GM19467 (cell line): ENCODE measurements at regions not wholly inside any gene's neighbourhood (a gene's known extent, or its start where the extent isn't known, plus 50 kb on each side); places are given as distances from the start of the nearest gene placed in this dataset.

Experiments used
- ATAC-seq: cut with Tn5 transposase; IDR thresholded peaks from one replicate; pipeline ENCODE4 v1.9.1; 2021; ENCODE audit warnings: mild to moderate bottlenecking, moderate library complexity; ENCODE audit not compliant: unreplicated experiment

- ATAC-seq, result no peak
Observed at GRCh38 chr6:134866563-134866962, 83.3 kb downstream of the ALDH8A1 start.

GRCh38 chr6:134864558-134864957, 85.3 kb downstream of the ALDH8A1 start:
- ATAC-seq, result no peak

- no peak for ATAC-seq
Observed at GRCh38 chr6:134863763-134864510, 86.0 kb downstream of the ALDH8A1 start.

DNA sequence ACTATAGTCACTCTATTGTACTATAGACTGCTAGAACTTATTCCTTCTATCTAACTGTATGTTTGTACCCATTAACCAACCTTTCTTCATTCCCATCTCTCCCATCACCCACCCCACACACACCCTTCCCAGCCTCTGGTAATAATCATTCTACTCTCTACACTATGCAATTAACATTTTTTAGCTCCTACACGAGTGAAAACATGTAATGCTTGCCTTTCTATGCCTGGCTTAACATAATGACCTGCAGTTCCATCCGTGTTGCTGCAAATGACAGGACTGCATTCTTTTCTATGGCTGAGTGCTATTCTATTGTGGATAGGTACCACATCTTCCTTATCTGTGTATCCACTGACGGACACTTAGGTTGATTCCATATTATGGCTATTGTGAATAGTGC, 95.5 kb downstream of the ALDH8A1 start:
- ATAC-seq, result no peak

DNA sequence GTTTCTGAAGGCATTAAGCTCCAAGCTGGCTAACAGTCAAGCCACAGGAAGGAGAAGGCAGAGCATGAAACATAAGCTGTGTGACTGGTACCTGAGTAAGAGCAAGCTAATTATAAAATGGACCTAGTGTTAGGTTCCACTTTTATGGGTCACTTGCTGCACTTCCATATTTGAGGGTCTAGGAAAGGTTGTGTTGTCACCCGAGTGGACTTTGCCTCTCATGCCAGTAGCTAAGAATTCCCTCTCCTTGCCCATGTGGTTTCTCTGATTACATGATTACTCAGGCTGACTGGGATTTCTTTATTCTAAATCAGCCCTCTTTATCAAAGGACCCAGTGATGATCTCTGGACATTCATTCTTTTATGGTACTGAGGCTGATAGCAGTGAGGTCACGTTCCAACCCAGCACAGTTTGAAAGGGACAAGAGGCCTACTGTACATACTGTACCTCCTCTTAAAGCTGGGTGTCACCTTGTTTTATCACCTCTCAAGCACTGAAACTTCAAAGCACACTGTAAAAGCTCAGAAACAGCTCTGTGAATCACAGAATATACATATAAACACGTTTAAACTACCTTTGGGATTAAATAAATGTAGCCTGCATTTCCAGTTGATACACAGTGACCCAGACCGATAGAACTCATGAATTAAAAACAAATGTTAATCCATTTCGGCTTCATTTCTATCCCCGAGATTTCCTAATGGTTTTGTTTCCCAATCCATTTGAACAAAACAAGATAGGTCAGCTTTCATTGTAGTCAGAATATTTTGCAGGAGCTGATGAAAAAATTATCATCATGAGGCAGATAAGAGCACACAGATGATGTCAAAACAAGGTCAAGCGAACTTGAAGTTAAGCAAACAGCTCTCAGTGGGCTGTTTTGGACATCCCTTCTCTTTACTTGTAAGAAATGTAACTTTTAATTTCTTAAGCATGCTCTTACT, 96.5 kb downstream of the ALDH8A1 start:
- ATAC-seq, result no peak

DNA sequence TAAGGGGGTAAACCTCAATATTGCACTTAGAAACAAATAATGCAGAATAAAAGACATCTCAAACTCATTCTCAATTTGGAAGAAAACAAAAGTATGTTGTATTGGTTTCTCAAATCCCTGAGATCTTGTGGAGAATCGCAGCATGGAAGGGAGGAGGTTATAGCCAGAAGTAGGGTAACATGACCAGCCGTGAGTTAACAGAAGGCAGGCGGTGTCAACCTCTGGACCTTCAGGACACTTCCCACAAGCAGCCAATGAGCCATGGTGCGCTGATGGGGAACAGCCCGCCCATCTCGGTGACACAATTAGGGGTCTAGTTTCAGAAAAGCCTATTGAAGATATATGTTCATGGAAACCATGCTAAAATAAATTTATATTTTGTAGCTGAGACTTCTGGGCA, 98.4 kb downstream of the ALDH8A1 start:
- no peak for ATAC-seq

DNA sequence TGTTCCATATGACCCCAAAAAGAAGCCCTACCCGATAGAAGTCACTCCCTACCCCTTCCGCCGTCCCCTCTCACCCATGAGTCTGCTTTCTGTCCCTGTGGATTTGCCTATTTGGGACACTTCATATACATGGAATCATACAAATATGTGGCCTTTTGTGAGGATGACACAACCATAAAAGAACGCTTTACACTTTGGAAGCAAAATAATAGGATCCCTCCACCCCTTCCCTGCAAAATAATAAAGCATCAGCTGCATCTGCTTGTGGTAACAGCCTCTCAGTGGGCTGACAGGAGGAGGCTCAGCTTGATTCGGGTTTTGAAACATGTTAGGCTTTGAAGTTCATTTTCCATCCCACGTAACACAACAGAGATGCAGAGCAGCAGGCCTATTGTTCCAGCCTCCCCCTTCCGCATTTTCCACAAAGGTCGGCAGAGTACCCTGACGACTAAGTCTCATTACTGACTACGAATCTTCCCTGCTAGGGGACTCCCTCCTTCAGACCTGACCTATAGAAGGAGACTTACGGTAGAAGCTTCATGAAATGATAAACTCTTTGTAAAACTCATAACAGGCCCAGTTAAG, 99.1 kb downstream of the ALDH8A1 start:
- no peak for ATAC-seq

- ATAC-seq, result no peak
Observed at GRCh38 chr6:134849920-134850447, 99.9 kb downstream of the ALDH8A1 start.

- no peak for ATAC-seq
Observed at GRCh38 chr6:134848076-134848475, 101.8 kb downstream of the ALDH8A1 start.

- ATAC-seq, result no peak
Observed at GRCh38 chr6:134846865-134847264, 103.0 kb downstream of the ALDH8A1 start.

- ATAC-seq, result no peak
Observed at GRCh38 chr6:134846031-134846430, 103.9 kb downstream of the ALDH8A1 start.

DNA sequence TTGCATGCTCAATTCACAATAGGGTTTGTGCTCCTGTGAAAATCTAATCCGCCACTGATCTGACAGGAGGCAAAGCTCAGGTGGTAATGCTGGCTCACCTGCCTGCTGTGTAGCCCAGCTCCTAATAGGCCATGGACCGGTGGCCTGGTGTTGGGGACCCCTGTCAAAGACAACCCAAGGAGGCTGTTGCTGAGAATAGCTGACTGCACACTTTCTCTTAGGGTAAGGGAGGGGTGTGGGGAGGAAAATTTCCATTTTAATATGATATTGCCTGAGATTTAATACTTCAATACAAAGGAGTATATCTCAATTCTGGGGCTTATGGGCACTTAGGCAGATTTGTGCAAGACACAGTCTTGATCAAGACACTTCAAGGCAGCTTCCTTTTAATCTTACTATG, 105.8 kb downstream of the ALDH8A1 start:
- no peak for ATAC-seq

DNA sequence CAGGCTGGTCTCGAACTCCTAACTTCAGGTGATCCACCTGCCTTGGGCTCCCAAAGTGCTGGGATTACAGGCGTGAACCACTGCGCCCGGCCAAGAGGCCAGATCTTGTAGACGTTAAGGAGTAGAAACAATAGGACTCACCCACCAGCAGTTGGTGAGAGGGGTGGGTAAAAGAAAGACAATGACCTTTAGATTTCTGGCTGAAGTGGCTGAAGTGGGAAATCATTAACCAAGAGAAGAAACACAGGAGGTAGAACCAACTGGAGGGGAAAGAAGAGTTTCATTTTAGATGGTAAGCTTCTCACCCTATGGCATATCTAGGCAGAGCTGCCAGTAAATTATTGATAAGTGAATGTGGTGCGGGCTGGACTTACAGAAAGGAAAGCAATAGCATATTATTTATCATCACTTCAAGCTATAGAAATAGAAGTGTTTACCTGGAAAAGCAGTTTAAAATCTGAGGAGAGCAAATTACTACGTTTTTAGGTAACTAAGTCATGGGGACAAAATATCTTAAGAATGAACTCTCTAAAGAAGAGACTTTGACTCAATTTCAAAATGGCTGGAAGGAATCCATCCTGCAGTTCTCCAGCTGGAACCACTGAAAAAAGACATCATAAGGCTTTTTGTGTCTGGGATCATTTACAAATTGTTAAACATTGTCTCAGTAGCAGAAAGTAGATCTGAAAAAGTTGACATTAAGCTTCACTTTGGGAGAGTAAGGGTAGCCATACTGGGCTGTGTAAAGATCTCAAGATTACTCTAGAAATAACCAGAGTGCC, 109.6 kb downstream of the ALDH8A1 start:
- ATAC-seq, result peak; percentile 77

DNA sequence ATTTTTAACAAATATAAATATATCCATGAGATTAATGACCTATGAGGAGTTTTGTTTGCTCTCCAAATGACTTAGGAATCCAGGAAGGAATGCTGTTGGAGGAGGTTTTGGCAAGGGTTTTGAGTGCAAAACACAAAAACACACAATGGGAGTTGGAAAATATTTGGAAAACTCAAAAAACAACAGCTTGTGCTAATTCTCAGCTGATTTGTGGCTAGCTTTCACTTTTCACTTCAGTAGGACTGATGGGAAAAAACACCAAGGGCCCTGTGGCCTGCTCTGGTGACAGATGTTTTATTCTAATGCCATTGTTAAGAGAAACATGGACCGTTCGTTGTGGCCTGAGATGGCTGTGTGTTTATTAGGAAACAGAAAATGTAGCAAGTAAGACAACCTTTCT, 113.9 kb downstream of the ALDH8A1 start:
- no peak for ATAC-seq

- no peak for ATAC-seq
Observed at GRCh38 chr6:134830940-134831339, 119.0 kb downstream of the ALDH8A1 start.

DNA sequence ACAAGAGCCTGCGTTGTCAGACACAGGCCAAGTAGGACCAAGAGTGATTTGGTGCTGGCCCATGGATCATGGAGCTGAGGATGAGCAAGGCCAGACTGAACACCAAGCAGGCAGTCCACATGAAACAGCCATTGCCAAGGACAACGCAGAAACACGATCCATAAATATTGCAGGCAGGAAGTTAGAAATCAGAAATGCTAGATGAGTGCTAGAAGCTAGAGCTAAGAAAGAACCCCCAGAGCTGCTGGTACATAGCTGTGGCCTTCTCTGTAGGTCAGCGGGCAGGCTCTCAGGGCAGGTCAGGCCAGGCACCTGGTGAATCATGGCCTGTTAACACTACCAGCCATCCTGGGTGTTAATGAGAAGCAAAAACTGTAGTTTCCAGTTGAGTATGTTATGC, 119.7 kb downstream of the ALDH8A1 start:
- ATAC-seq, result no peak

- ATAC-seq, result no peak
Observed at GRCh38 chr6:134828641-134829040, 121.3 kb downstream of the ALDH8A1 start.

DNA sequence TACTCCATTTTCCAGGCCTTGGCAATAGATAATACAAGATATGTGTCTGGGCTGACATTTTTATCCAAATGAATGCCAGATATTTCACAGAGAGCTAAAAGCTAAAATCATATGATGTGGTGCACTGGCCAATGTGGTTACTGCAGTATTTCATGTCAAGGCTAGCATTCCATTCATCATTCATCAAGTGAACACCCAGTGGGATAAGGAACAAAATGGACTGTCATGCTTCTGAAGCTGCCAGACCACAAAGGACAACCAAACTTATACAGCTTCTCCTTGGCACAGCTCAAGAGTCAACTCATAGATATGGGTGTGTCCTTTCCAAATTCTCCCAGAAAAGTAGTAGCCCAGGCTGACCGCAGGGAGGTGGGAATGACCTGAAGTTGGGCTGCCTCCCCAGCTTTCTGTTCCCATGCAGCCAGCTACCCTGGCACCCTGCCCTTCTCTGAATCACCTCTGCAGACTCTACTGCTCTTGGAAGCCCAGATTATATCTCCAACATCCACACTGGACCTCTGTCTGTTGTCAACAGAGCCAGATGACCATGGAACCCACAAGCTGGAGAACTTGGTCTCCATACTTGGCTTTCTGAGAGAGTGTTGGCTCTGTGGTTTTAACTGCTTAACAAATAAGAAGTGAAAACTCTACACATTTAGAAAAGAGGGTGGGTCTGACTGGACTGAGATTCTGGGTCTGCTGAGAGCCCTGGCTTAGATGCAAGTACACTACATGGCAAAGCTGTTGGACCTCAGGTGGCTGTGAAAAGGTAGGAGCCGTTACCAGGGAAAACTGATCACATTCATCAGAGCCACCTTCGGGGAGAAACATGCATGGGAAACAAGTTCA, 122.8 kb downstream of the ALDH8A1 start:
- no peak for ATAC-seq

DNA sequence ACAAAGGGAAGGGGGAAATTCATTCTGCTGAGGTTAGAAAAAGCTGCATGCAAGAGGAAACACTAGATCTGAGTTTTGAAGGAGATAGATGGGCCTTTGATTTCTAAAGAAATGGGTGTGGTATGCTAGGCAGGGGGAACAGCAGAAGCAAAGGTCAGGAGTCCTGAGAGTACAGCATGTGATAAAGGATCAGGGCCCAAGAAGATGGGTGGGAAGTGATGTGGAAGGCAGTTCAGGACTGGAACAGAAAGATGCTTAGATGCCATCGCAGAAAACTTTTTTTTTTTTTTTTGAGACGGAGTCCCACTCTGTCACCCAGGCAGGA, 126.2 kb downstream of the ALDH8A1 start:
- ATAC-seq, result no peak
